Ishikawa (cell line): ENCODE measurements at regions not wholly inside any gene's neighbourhood (a gene's known extent, or its start where the extent isn't known, plus 50 kb on each side); places are given as distances from the start of the nearest gene placed in this dataset.

Experiments used
- EP300 ChIP-seq: IDR thresholded peaks from 2 replicates; pipeline ENCODE4 v1.6.1; 2012; ENCODE audit warnings: borderline replicate concordance
- TAF1 ChIP-seq: IDR thresholded peaks from 2 replicates; pipeline ENCODE4 v1.6.1; 2012; ENCODE audit warnings: low read depth, mild to moderate bottlenecking
- TF ChIP-seq, protein P1 (sequence below): IDR thresholded peaks from 2 replicates; pipeline ENCODE4 v1.6.1; 2012

DNA sequence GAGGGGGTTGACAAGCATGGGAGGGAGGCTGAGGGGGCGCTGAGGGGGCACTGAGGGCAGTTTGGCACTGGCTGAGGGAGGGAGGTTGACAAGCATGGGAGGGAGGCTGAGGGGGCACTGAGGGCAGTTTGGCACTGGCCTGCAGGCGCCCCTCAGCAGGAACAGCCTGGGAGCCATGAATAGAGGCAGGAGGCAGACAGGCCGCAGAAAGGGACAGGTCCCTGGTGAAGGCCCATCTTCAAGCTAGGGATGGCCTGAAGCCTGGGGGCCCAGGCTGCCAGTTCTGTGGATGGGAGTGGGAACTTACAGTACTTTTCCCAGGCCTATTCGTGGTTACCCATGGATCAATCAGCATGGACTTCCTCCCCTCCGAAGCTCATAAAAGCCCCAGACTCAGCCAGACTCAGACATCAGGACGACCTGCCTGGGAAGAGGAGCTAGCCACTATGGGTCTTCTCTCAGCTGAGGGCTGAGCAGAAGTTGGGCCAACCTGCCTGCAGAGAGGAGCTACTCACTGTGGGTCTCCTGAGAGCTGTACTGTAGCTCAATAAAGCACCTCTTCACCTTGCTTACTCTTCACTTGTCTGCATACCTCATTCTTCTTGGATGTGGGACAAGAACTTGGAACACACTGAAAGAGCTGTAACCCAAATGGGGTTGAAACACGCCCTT lies 72.8 kb upstream of the BRD7 start:
- TF ChIP-seq TAF1: no peak
- TF ChIP-seq EP300: no peak
- TF ChIP-seq, protein P1, sequence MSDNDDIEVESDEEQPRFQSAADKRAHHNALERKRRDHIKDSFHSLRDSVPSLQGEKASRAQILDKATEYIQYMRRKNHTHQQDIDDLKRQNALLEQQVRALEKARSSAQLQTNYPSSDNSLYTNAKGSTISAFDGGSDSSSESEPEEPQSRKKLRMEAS: no peak
